Osteocyte (in vitro differentiated cells): ENCODE measurements at regions not wholly inside any gene's neighbourhood (a gene's known extent, or its start where the extent isn't known, plus 50 kb on each side); places are given as distances from the start of the nearest gene placed in this dataset.

Source experiments
- DNase-seq: peaks from one replicate; pipeline ENCODE4 v3.0.0; 2021; ENCODE audit warnings: mixed read lengths; ENCODE audit not compliant: unreplicated experiment; ENCODE audit errors: extremely low spot score
- H3K27ac Mint-ChIP-seq: one replicate; pipeline ENCODE4 v1.8.0; 2021; ENCODE audit warnings: mild to moderate bottlenecking, mixed read lengths; ENCODE audit not compliant: unreplicated experiment
- H3K27me3 Mint-ChIP-seq: one replicate; pipeline ENCODE4 v1.8.0; 2021; ENCODE audit warnings: mixed read lengths; ENCODE audit not compliant: unreplicated experiment
- H3K36me3 Mint-ChIP-seq: one replicate; pipeline ENCODE4 v1.8.0; 2021; ENCODE audit warnings: mixed read lengths; ENCODE audit not compliant: unreplicated experiment
- H3K4me1 Mint-ChIP-seq: one replicate; pipeline ENCODE4 v1.8.0; 2021; ENCODE audit warnings: mixed read lengths; ENCODE audit not compliant: unreplicated experiment
- H3K4me3 Mint-ChIP-seq: one replicate; pipeline ENCODE4 v1.8.0; 2021; ENCODE audit warnings: mild to moderate bottlenecking, moderate library complexity, mixed read lengths; ENCODE audit not compliant: unreplicated experiment
- H3K9me3 Mint-ChIP-seq: one replicate; pipeline ENCODE4 v1.8.0; 2021; ENCODE audit warnings: mixed read lengths; ENCODE audit not compliant: unreplicated experiment
- CTCF ChIP-seq: fragments of 200-600 bp; sonication (generic); IDR thresholded peaks from 2 replicates; pipeline ENCODE4 v1.5.0; 2021; ENCODE audit warnings: antibody characterized with exemption, mild to moderate bottlenecking, moderate library complexity

- Mint-ChIP-seq H3K4me1 (no peaks in the 10 kb centered on the region), H3K9me3 (no peaks in the 10 kb centered on the region), H3K36me3 (peaks cover 6% of the 10 kb centered on the region), H3K4me3 (no peak overlapping the region), H3K27ac (no peak overlapping the region), H3K27me3 (no peaks in the 10 kb centered on the region)
- TF ChIP-seq CTCF, result no peak
- DNase-seq, result no peak
These were observed 236.9 kb downstream of the SIPA1L2 start for GRCh38 chr1:232393010-232393409.

GRCh38 chr1:232390590-232390989 is 239.3 kb downstream of the SIPA1L2 start:
- H3K4me3 Mint-ChIP-seq, result no peak overlapping the region
- TF ChIP-seq CTCF, result no peak
- H3K36me3 Mint-ChIP-seq, result no peaks in the 10 kb centered on the region
- H3K27ac Mint-ChIP-seq, result no peak overlapping the region
- no peak for DNase-seq
- H3K4me1 Mint-ChIP-seq, result no peaks in the 10 kb centered on the region
- H3K9me3 Mint-ChIP-seq, result no peaks in the 10 kb centered on the region
- no peaks in the 10 kb centered on the region for H3K27me3 Mint-ChIP-seq

GRCh38 chr1:232389744-232390143 is 240.2 kb downstream of the SIPA1L2 start:
- DNase-seq, result no peak
- Mint-ChIP-seq H3K4me1 (peaks cover 7% of the 10 kb centered on the region), H3K27ac (no peak overlapping the region), H3K9me3 (no peaks in the 10 kb centered on the region), H3K36me3 (no peaks in the 10 kb centered on the region), H3K27me3 (no peaks in the 10 kb centered on the region), H3K4me3 (no peak overlapping the region)
- TF ChIP-seq CTCF, result no peak

- DNase-seq, result no peak
- no peak overlapping the region for H3K4me3 Mint-ChIP-seq
- no peak for TF ChIP-seq CTCF
- H3K4me1 Mint-ChIP-seq, result peaks cover 17% of the 10 kb centered on the region
- H3K9me3 Mint-ChIP-seq, result no peaks in the 10 kb centered on the region
- no peak overlapping the region for H3K27ac Mint-ChIP-seq
- H3K27me3 Mint-ChIP-seq, result no peaks in the 10 kb centered on the region
- no peaks in the 10 kb centered on the region for H3K36me3 Mint-ChIP-seq
These were observed 241.6 kb downstream of the SIPA1L2 start for GRCh38 chr1:232388363-232388762.

- H3K4me1 Mint-ChIP-seq, result peaks cover 17% of the 10 kb centered on the region
- TF ChIP-seq CTCF, result no peak
- H3K27me3 Mint-ChIP-seq, result no peaks in the 10 kb centered on the region
- no peak for DNase-seq
- H3K4me3 Mint-ChIP-seq, result no peak overlapping the region
- no peak overlapping the region for H3K27ac Mint-ChIP-seq
- no peaks in the 10 kb centered on the region for H3K9me3 Mint-ChIP-seq
- H3K36me3 Mint-ChIP-seq, result no peaks in the 10 kb centered on the region
These were observed 243.0 kb downstream of the SIPA1L2 start for GRCh38 chr1:232386721-232387510.
